ENCODE measurements at regions not wholly inside any gene's neighbourhood (a gene's known extent, or its start where the extent isn't known, plus 50 kb on each side); places are given as distances from the start of the nearest gene placed in this dataset.
"Not testable (repeated sequence)": the region's sequence is repeated elsewhere in the genome, so short reads cannot be mapped to it uniquely, and the experiment has no call there.

- not testable (repeated sequence) for TF ChIP-seq CTCF, POLR2A (IDR thresholded peaks at IDR 0.05)
Measured at GRCh38 chr20:48505066-48505465, 322.7 kb downstream of the PREX1 start.
